WTC11 (cell line): ENCODE measurements at regions not wholly inside any gene's neighbourhood (a gene's known extent, or its start where the extent isn't known, plus 50 kb on each side); places are given as distances from the start of the nearest gene placed in this dataset.
A peak's percentile ranks its signal among the peaks of the same experiment; 100 is the strongest.

Experiments
- ATAC-seq: fragments of 200-7000 bp; cut with Tn5 transposase; 2 replicates; pipeline ENCODE4 v1.10.0; 2021; ENCODE audit warnings: mild to moderate bottlenecking, moderate library complexity
- CTCF ChIA-PET: fragments of 300-600 bp; sonication (Branson Sonifier 250); formaldehyde crosslinking; loops from one replicate; lab custom pipeline; 2021; ENCODE audit warnings: antibody characterized with exemption; lab: Charles Lee
- POLR2A ChIA-PET: fragments of 350-600 bp; sonication (Branson Sonifier 250); formaldehyde crosslinking; loops from one replicate; lab custom pipeline; 2021; ENCODE audit warnings: antibody characterized with exemption; lab: Charles Lee
- DNase-seq: peaks from one replicate; pipeline ENCODE4 v3.0.0; 2021; ENCODE audit warnings: low spot score
- H3K27ac Mint-ChIP-seq: 2 replicates; pipeline ENCODE4 v1.8.0; 2021; ENCODE audit warnings: mixed read lengths
- H3K27me3 Mint-ChIP-seq: 2 replicates; pipeline ENCODE4 v1.8.0; 2021; ENCODE audit warnings: low read depth, mild to moderate bottlenecking, moderate library complexity, mixed read lengths
- H3K36me3 Mint-ChIP-seq: 2 replicates; pipeline ENCODE4 v1.8.0; 2021; ENCODE audit warnings: mixed read lengths
- H3K4me1 Mint-ChIP-seq: 2 replicates; pipeline ENCODE4 v1.8.0; 2022; ENCODE audit warnings: mixed read lengths
- H3K4me3 Mint-ChIP-seq: 2 replicates; pipeline ENCODE4 v1.8.0; 2021; ENCODE audit warnings: mild to moderate bottlenecking, moderate library complexity, mixed read lengths
- H3K9me3 Mint-ChIP-seq: 2 replicates; pipeline ENCODE4 v1.8.0; 2021; ENCODE audit warnings: mixed read lengths
- ELF4 ChIP-seq: sonication (generic); formaldehyde crosslinking; IDR thresholded peaks from 2 replicates; pipeline ENCODE4 v1.8.1; 2022; ENCODE audit warnings: low read depth, mild to moderate bottlenecking, moderate library complexity, missing genetic modification reagents
- ETV6 ChIP-seq: sonication (generic); formaldehyde crosslinking; IDR thresholded peaks from 2 replicates; pipeline ENCODE4 v1.8.1; 2022; ENCODE audit warnings: mild to moderate bottlenecking, missing genetic modification reagents
- FOXJ3 ChIP-seq: sonication (generic); formaldehyde crosslinking; IDR thresholded peaks from 2 replicates; pipeline ENCODE4 v1.9.0; 2021; ENCODE audit warnings: missing genetic modification reagents, mild to moderate bottlenecking, borderline replicate concordance
- FOXK1 ChIP-seq: sonication (generic); formaldehyde crosslinking; IDR thresholded peaks from 2 replicates; pipeline ENCODE4 v1.8.0; 2022; ENCODE audit warnings: mild to moderate bottlenecking, moderate library complexity, missing genetic modification reagents
- FOXP1 ChIP-seq: sonication (generic); formaldehyde crosslinking; IDR thresholded peaks from 2 replicates; pipeline ENCODE4 v1.8.0; 2022; ENCODE audit warnings: missing genetic modification reagents, mild to moderate bottlenecking, moderate library complexity, borderline replicate concordance
- GABPB1 ChIP-seq: sonication (generic); formaldehyde crosslinking; IDR thresholded peaks from 2 replicates; pipeline ENCODE4 v1.8.1; 2023; ENCODE audit warnings: mild to moderate bottlenecking, missing genetic modification reagents
- HMGXB4 ChIP-seq: sonication (generic); formaldehyde crosslinking; IDR thresholded peaks from 2 replicates; pipeline ENCODE4 v1.8.1; 2023; ENCODE audit warnings: mild to moderate bottlenecking, moderate library complexity, missing genetic modification reagents
- KAT7 ChIP-seq: sonication (generic); formaldehyde crosslinking; IDR thresholded peaks from 2 replicates; pipeline ENCODE4 v1.8.1; 2023; ENCODE audit warnings: missing genetic modification reagents, mild to moderate bottlenecking, borderline replicate concordance
- MAX ChIP-seq: sonication (generic); formaldehyde crosslinking; IDR thresholded peaks from 2 replicates; pipeline ENCODE4 v1.8.0; 2022; ENCODE audit warnings: mild to moderate bottlenecking, missing genetic modification reagents
- MXD4 ChIP-seq: fragments of 250-450 bp; sonication (Bioruptor Pico); IDR thresholded peaks from 2 replicates; pipeline ENCODE4 v1.8.0; 2021; ENCODE audit warnings: mild to moderate bottlenecking, moderate library complexity, borderline replicate concordance
- MYBL2 ChIP-seq: sonication (generic); formaldehyde crosslinking; IDR thresholded peaks from 2 replicates; pipeline ENCODE4 v1.8.1; 2023; ENCODE audit warnings: mild to moderate bottlenecking, moderate library complexity, missing genetic modification reagents
- NFE2L1 ChIP-seq: sonication (generic); formaldehyde crosslinking; IDR thresholded peaks from 2 replicates; pipeline ENCODE4 v1.8.1; 2023; ENCODE audit warnings: missing genetic modification reagents
- NFYB ChIP-seq: sonication (generic); formaldehyde crosslinking; conservative IDR thresholded peaks from 2 replicates; pipeline ENCODE4 v1.8.0; 2022; ENCODE audit warnings: low read depth, missing genetic modification reagents
- NR1H2 ChIP-seq: sonication (generic); formaldehyde crosslinking; IDR thresholded peaks from 2 replicates; pipeline ENCODE4 v1.9.0; 2021; ENCODE audit warnings: mild to moderate bottlenecking, moderate library complexity, missing genetic modification reagents
- NR2C2 ChIP-seq: sonication (generic); formaldehyde crosslinking; IDR thresholded peaks from 2 replicates; pipeline ENCODE4 v1.8.0; 2022; ENCODE audit warnings: mild to moderate bottlenecking, missing genetic modification reagents
- OVOL2 ChIP-seq: fragments of 250-450 bp; sonication (Bioruptor Pico); IDR thresholded peaks from 2 replicates; pipeline ENCODE4 v1.9.0; 2021; ENCODE audit warnings: mild to moderate bottlenecking, borderline replicate concordance
- SOX15 ChIP-seq: fragments of 250-450 bp; sonication (Bioruptor Pico); IDR thresholded peaks from 2 replicates; pipeline ENCODE4 v1.9.0; 2021; ENCODE audit warnings: mild to moderate bottlenecking
- TCF7 ChIP-seq: sonication (generic); formaldehyde crosslinking; IDR thresholded peaks from 2 replicates; pipeline ENCODE4 v1.8.0; 2022; ENCODE audit warnings: mild to moderate bottlenecking, low read depth, missing genetic modification reagents, moderate library complexity
- TEAD1 ChIP-seq: sonication (generic); formaldehyde crosslinking; IDR thresholded peaks from 2 replicates; pipeline ENCODE4 v1.8.0; 2022; ENCODE audit warnings: mild to moderate bottlenecking, missing genetic modification reagents
- USF1 ChIP-seq: sonication (generic); formaldehyde crosslinking; IDR thresholded peaks from 2 replicates; pipeline ENCODE4 v1.8.0; 2022; ENCODE audit warnings: mild to moderate bottlenecking, missing genetic modification reagents
- USF2 ChIP-seq: sonication (generic); formaldehyde crosslinking; IDR thresholded peaks from 2 replicates; pipeline ENCODE4 v1.8.1; 2023; ENCODE audit warnings: mild to moderate bottlenecking, missing genetic modification reagents, moderate library complexity
- ZNF138 ChIP-seq: sonication (generic); formaldehyde crosslinking; conservative IDR thresholded peaks from 2 replicates; pipeline ENCODE4 v1.8.1; 2022; ENCODE audit warnings: mild to moderate bottlenecking, moderate library complexity, missing genetic modification reagents
- ZNF219 ChIP-seq: sonication (generic); formaldehyde crosslinking; IDR thresholded peaks from 2 replicates; pipeline ENCODE4 v1.8.0; 2023; ENCODE audit warnings: missing genetic modification reagents, mild to moderate bottlenecking, borderline replicate concordance
- ZNF232 ChIP-seq: sonication (generic); formaldehyde crosslinking; IDR thresholded peaks from 2 replicates; pipeline ENCODE4 v1.8.0; 2022; ENCODE audit warnings: mild to moderate bottlenecking, missing genetic modification reagents
- ZNF317 ChIP-seq: sonication (generic); formaldehyde crosslinking; IDR thresholded peaks from 2 replicates; pipeline ENCODE4 v1.8.1; 2023; ENCODE audit warnings: low read depth, mild to moderate bottlenecking, moderate library complexity, missing genetic modification reagents, borderline replicate concordance
- ZNF512 ChIP-seq: sonication (generic); formaldehyde crosslinking; IDR thresholded peaks from 2 replicates; pipeline ENCODE4 v1.8.1; 2022; ENCODE audit warnings: missing genetic modification reagents, borderline replicate concordance

GRCh38 chr3:11721479-11721878, 77.8 kb upstream of the VGLL4 start:
- peak overlapping the region; percentile 84 for H3K4me3 Mint-ChIP-seq
- POLR2A ChIA-PET, result no interaction called here
- ATAC-seq, result no peak

GRCh38 chr3:11720917-11721411, 77.2 kb upstream of the VGLL4 start:
- H3K27ac Mint-ChIP-seq, result 0 out of 2 replicates have a peak overlapping the region, but pooled peaks have one; percentile 24

More at GRCh38 chr3:11721479-11721878, 77.8 kb upstream of the VGLL4 start:
- TF ChIP-seq USF2 (CRISPR knock-in tag) (no peak), ZNF512 (no peak), ZNF232 (CRISPR knock-in tag) (no peak), ZNF317 (CRISPR knock-in tag) (no peak), ZNF219 (CRISPR knock-in tag) (no peak), NR2C2 (CRISPR knock-in tag) (no peak), NFE2L1 (CRISPR knock-in tag) (no peak), ETV6 (CRISPR knock-in tag) (no peak), ELF4 (CRISPR knock-in tag) (no peak), MXD4 (CRISPR knock-in tag) (no peak), SOX15 (CRISPR knock-in tag) (no peak), OVOL2 (CRISPR knock-in tag) (no peak), NR1H2 (no peak), FOXJ3 (CRISPR knock-in tag) (no peak), FOXP1 (no peak), ZNF138 (no peak), KAT7 (no peak)
- no peak overlapping the region for H3K27ac Mint-ChIP-seq
- no peaks in the 10 kb centered on the region for H3K9me3 Mint-ChIP-seq
- DNase-seq, result no peak
- H3K4me1 Mint-ChIP-seq, result peaks cover 46% of the 10 kb centered on the region
- peaks cover 27% of the 10 kb centered on the region for H3K27me3 Mint-ChIP-seq
- no peaks in the 10 kb centered on the region for H3K36me3 Mint-ChIP-seq
- CTCF ChIA-PET, result no interaction called here

GRCh38 chr3:11720304-11720898, 76.7 kb upstream of the VGLL4 start:
- Mint-ChIP-seq H3K9me3 (no peaks in the 10 kb centered on the region), H3K4me3 (peak overlapping the region; percentile 84), H3K36me3 (no peaks in the 10 kb centered on the region), H3K27me3 (peaks cover 23% of the 10 kb centered on the region), H3K27ac (peak overlapping the region; percentile 24; the same call in 1 of the 2 replicates), H3K4me1 (peaks cover 45% of the 10 kb centered on the region)
- DNase-seq (peak; percentile 65), ATAC-seq (peak; percentile 29)
- POLR2A ChIA-PET, result interaction anchor here (0.6 kb wide), 1 partner anchor 15 kb away, joined by 3 read pairs; no protein-coding TSS in a partner anchor
- CTCF ChIA-PET, result no interaction called here
- TF ChIP-seq FOXK1 (CRISPR knock-in tag), result peak; percentile 80
- TF ChIP-seq FOXP1, result peak; percentile 38; the same call in 1 of the 2 replicates
- peak; percentile 75 for TF ChIP-seq MAX (CRISPR knock-in tag)
- TF ChIP-seq HMGXB4, result peak; percentile 53; the same call in 1 of the 2 replicates
- no peak for TF ChIP-seq TCF7 (CRISPR knock-in tag)
- no peak for TF ChIP-seq KAT7
- TF ChIP-seq USF1 (CRISPR knock-in tag), result peak; percentile 56; the same call in 1 of the 2 replicates
- TF ChIP-seq NFYB, result 0 out of 2 replicates have a peak, but pooled peaks have one; percentile 4
- peak; percentile 71 for TF ChIP-seq GABPB1
- peak; percentile 68; the same call in 1 of the 2 replicates for TF ChIP-seq TEAD1 (CRISPR knock-in tag)
- peak; percentile 61; the same call in 1 of the 2 replicates for TF ChIP-seq USF2 (CRISPR knock-in tag)

More at GRCh38 chr3:11720917-11721411, 77.2 kb upstream of the VGLL4 start:
- H3K36me3 Mint-ChIP-seq, result no peaks in the 10 kb centered on the region
- peak overlapping the region; percentile 84 for H3K4me3 Mint-ChIP-seq
- H3K27me3 Mint-ChIP-seq, result peaks cover 27% of the 10 kb centered on the region
- no peaks in the 10 kb centered on the region for H3K9me3 Mint-ChIP-seq
- DNase-seq (no peak), ATAC-seq (no peak)
- TF ChIP-seq ZNF219 (CRISPR knock-in tag), result no peak
- no peak for TF ChIP-seq MYBL2 (CRISPR knock-in tag)
- TF ChIP-seq ZNF317 (CRISPR knock-in tag), result no peak
- no peak for TF ChIP-seq MXD4 (CRISPR knock-in tag)
- ChIA-PET CTCF (no interaction called here), POLR2A (no interaction called here)
- H3K4me1 Mint-ChIP-seq, result peaks cover 46% of the 10 kb centered on the region
